HUES48 (cell line): ENCODE measurements at regions not wholly inside any gene's neighbourhood (a gene's known extent, or its start where the extent isn't known, plus 50 kb on each side); places are given as distances from the start of the nearest gene placed in this dataset.

ENCODE experiments used
- H3K27ac ChIP-seq: one replicate; pipeline ENCODE4 v1.7.0; 2013; ENCODE audit warnings: low read depth, low read length, inconsistent platforms
- H3K27me3 ChIP-seq: 2 replicates; pipeline ENCODE4 v1.6.1; 2013; ENCODE audit warnings: mild to moderate bottlenecking, low read length; ENCODE audit not compliant: control insufficient read depth, insufficient read depth
- H3K36me3 ChIP-seq: 2 replicates; pipeline ENCODE4 v1.6.1; 2013; ENCODE audit warnings: low read length; ENCODE audit not compliant: control insufficient read depth, insufficient read depth
- H3K4me1 ChIP-seq: 2 replicates; pipeline ENCODE4 v1.6.1; 2013; ENCODE audit warnings: mild to moderate bottlenecking, low read length; ENCODE audit not compliant: control insufficient read depth, insufficient read depth
- H3K4me3 ChIP-seq: 2 replicates; pipeline ENCODE4 v1.5.1; 2013; ENCODE audit warnings: mild to moderate bottlenecking, low read depth, low read length
- H3K9ac ChIP-seq: 2 replicates; pipeline ENCODE4 v1.6.1; 2013; ENCODE audit warnings: mild to moderate bottlenecking, low read depth, low read length, moderate library complexity
- H3K9me3 ChIP-seq: 2 replicates; pipeline ENCODE4 v1.6.1; 2013; ENCODE audit warnings: low read length; ENCODE audit not compliant: control insufficient read depth, insufficient read depth

DNA sequence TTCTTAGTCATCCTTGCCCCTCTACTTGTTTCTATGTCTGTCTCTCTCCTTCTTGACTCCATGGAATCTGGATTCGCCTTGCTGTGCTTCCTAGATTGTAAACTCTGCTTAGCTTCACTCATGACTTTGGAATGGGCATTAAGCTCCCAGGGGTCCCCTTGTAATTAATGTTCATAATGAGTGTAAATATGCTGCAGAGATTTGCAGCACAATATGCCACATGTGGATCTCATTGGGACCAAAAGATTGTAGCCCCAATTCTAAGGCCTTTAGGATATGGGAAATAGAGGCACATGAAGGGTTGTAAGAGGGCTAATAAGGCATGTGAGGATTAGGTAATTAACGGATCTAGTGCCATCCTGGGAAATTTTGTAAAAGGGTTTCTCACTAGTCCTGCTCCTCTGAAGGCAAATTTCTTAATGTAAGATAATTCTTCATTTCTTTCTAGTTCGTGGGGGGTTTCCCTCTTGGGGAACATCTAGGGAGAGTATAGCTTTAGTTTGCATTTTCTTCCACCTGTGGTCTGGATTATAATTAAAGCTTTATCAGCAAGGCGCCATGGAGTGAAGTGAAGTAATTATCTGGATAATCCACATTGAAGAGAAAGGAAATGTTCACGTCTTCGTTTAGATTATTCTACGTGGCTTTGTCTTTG, 659.2 kb upstream of the PLXNA2 start:
- H3K36me3 ChIP-seq = no peaks in the 10 kb centered on the region
- H3K4me1 ChIP-seq = no peaks in the 10 kb centered on the region

DNA sequence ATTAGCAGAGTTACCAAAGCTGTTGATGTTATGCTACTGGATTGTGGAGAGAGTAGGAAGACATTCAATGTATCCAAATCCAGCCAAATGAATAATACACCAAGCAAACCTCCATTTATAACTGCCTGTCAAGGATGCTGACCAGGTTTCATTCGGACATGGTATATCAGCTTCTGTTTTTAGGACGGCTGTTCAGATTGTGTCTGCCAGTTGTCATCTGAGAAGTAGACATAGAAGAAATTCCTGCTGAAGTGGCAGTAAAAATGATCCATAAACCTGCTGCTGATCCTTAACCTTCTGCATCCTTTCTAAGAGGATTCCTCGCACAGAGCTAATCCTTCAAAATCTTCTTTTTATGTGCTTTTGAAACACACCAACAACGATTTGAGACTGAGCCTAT, 663.6 kb upstream of the PLXNA2 start:
- Histone ChIP-seq H3K36me3 (no peaks in the 10 kb centered on the region), H3K9me3 (no peaks in the 10 kb centered on the region), H3K4me1 (no peaks in the 10 kb centered on the region), H3K4me3 (no peak overlapping the region), H3K27ac (no peak overlapping the region), H3K9ac (no peak overlapping the region), H3K27me3 (no peaks in the 10 kb centered on the region)

More for the DNA sequence above, 659.2 kb upstream of the PLXNA2 start:
- Histone ChIP-seq H3K27ac (no peak overlapping the region), H3K9me3 (no peaks in the 10 kb centered on the region), H3K4me3 (no peak overlapping the region), H3K9ac (no peak overlapping the region), H3K27me3 (no peaks in the 10 kb centered on the region)

DNA sequence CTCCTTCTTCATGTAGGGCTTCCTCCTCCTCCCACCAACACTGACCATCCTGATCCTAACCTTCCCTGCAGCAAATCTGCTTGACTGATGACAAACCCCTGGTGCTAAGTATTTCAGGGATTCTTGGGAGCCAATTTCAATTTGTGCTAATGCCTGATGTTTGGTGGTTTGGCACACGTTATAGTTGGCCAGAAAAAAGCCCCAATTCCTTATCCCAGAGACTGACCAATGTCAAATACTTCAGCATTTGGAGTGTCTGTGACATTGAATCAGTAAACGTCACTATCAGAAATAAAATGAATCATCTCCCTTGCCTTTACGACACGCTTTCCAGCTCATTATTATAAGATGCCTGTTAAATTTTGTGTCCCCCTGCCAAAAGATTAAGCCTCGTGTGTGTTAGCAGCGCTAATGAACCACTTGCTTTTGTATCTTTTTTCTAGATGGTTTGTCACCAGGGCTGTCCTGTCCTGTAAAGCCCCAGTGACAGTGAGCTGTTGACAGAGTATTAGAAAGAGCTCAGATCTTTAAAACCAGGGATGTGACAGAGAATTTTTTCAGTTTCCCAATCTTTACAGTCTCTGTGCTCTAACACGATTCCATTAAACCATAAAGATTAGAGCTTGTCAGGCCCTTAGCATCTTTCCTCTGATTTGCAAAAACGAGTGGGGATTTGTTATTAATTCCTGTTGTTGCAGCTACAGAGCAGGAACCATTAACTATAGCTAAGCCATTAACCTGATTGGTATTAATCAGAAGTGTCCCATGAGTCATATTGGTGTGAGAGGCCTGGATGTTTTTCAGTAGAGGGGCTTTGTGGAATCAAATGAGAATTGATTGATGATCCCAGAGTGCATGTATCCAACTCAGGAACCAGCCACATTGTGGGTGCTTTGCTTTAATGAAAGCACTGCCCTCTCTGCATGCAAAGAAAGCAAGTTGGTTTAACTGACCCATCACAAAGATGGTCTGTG, 665.1 kb upstream of the PLXNA2 start:
- Histone ChIP-seq H3K4me1 (no peaks in the 10 kb centered on the region), H3K4me3 (no peak overlapping the region), H3K27ac (no peak overlapping the region), H3K9me3 (no peaks in the 10 kb centered on the region), H3K36me3 (no peaks in the 10 kb centered on the region), H3K9ac (no peak overlapping the region), H3K27me3 (no peaks in the 10 kb centered on the region)

DNA sequence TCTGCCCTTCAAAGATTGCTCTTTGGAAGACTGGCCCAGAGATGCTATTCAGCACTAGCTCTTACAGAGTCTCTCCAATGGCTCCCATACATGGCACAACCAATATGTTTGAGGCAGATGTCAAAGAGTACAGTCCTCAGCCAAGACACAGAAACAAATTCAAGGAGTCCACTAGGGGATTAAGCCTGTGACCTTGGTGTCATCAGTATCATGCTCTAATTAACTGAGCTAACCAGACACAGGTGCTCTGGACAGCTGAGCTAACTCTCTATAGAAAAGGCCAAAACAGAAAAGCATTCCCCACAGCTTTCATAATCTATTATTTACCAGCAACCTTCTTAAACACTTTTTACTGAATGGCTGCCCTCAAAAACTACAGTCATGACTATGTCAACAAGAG, 666.0 kb upstream of the PLXNA2 start:
- H3K9ac ChIP-seq = no peak overlapping the region
- no peak overlapping the region for H3K4me3 ChIP-seq
- H3K9me3 ChIP-seq = no peaks in the 10 kb centered on the region
- no peaks in the 10 kb centered on the region for H3K4me1 ChIP-seq
- H3K27ac ChIP-seq = no peak overlapping the region
- no peaks in the 10 kb centered on the region for H3K36me3 ChIP-seq
- H3K27me3 ChIP-seq = no peaks in the 10 kb centered on the region

DNA sequence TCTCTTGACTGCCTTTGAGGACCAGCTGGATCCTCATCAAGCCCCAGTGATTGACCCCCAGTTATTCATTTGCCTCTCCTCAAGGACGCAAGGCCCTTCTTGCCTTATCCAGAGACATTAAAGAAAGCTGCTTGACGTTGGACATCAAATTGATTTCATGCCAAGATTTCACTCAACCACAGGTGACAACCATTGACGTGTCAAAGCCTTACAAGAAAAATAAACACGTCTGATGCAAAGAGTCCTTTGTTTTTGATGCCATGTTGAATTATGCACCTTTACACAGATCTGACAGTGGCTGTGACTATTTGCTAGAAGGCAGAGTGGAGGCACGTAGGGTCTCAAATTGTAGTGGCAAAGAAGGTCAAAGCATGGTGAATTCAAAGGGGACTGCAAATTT, 666.2 kb upstream of the CAMK1G start:
- Histone ChIP-seq H3K4me3 (no peak overlapping the region), H3K9ac (no peak overlapping the region), H3K9me3 (no peaks in the 10 kb centered on the region), H3K4me1 (no peaks in the 10 kb centered on the region), H3K36me3 (no peaks in the 10 kb centered on the region), H3K27me3 (no peaks in the 10 kb centered on the region), H3K27ac (no peak overlapping the region)

DNA sequence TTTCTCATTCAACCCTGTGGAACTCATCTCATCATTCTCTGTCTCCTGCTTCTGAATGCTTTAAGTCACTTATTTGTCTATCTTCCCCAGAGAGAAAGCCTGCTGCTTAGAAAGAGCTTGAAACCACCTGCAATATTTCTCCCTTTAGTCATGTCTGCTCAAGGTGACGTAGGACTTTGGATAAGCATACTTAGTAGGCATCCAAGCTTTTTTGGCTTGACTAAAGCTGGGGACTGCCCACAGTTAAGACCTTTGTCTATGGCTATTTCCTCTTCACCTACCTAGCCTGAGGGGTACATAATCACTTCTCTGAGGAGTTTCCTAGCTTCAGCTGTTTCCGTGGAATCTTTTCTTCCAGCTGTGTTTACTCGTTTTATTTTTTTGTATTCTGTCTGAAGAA, 665.8 kb upstream of the CAMK1G start:
- Histone ChIP-seq H3K9me3 (no peaks in the 10 kb centered on the region), H3K36me3 (no peaks in the 10 kb centered on the region), H3K27ac (no peak overlapping the region), H3K27me3 (no peaks in the 10 kb centered on the region), H3K4me1 (no peaks in the 10 kb centered on the region), H3K4me3 (no peak overlapping the region), H3K9ac (no peak overlapping the region)

DNA sequence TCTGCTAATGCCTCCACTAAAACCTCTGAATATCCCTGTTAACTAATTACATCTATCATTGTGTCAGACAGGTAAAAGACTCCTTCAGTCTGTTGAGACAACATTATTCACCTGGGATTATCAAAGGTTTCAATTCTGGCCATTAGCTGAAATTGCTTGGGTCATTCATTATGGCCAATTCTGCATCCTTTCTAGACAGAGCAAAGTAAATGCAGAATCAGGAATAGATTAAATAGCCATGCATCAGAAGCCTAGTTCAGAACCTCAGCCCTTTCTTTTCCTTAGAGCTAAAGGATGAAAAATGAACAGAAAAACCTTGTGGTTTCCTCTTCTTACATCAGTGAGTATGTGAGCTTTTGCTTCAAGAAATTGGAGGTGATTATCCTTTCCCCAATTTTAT, 665.4 kb upstream of the CAMK1G start:
- Histone ChIP-seq H3K9me3 (no peaks in the 10 kb centered on the region), H3K9ac (no peak overlapping the region), H3K36me3 (no peaks in the 10 kb centered on the region), H3K27me3 (no peaks in the 10 kb centered on the region), H3K4me1 (no peaks in the 10 kb centered on the region), H3K27ac (no peak overlapping the region), H3K4me3 (no peak overlapping the region)

DNA sequence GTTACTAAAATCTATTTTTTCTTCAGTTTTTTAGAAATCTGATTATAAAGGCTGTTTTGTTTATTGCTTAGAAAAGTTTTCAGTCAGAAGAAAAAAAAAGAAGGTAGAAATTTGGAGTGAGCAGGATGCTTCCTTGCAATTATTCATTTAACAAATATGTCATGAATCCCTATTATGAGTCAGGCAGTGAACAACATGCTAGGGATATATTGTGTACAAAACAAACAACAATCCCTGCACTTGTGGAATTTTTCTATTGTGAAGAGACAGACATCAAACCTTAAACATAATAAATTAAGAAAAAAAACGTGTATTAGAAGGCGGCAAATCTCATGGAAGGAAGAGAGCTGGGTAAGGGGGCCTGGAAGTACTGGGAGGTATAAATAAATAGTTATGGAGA, 664.1 kb upstream of the CAMK1G start:
- Histone ChIP-seq H3K27me3 (no peaks in the 10 kb centered on the region), H3K4me3 (no peak overlapping the region), H3K4me1 (no peaks in the 10 kb centered on the region), H3K9me3 (no peaks in the 10 kb centered on the region), H3K36me3 (no peaks in the 10 kb centered on the region), H3K27ac (no peak overlapping the region), H3K9ac (no peak overlapping the region)

DNA sequence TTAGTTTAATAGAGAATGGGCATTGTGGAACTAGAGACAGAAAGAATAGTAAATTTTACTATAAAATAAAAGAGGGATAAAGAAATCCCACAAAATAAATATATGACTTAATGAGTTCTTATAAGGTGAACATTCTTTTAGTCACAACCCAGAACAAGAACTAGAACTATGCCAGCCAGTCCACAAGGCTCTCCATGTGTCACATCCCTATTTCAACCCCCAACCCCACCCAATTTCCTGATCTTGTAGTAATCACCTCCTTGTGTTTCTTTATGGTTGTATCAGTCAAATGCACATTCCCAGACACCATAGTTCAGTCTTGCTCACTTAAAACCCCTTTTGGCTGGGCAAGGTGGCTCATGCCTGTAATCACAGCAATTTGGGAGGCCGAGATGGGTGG, 662.3 kb upstream of the CAMK1G start:
- Histone ChIP-seq H3K4me3 (no peak overlapping the region), H3K4me1 (no peaks in the 10 kb centered on the region), H3K9me3 (no peaks in the 10 kb centered on the region), H3K27ac (no peak overlapping the region), H3K36me3 (no peaks in the 10 kb centered on the region), H3K27me3 (no peaks in the 10 kb centered on the region), H3K9ac (no peak overlapping the region)

DNA sequence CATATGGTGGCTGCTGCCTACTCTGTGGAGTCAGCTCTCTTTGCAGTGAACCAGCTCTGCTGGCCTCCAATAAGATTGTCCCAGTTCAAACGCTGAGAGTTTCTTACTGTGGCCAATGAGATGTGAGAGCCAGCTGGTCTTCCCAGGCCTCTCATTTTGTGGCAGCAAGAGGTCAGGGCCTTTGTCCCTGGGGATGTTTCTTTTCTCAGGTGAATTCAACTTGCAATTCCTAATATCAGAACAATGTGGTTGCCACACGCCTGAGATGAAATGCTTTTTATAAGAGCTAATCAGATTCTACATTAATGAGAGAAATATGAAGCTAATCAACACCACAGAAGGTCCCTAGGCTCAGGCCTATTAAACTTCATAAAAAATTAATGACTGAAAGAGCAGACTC, 660.1 kb upstream of the CAMK1G start:
- Histone ChIP-seq H3K27me3 (no peaks in the 10 kb centered on the region), H3K36me3 (no peaks in the 10 kb centered on the region), H3K27ac (no peak overlapping the region)

DNA sequence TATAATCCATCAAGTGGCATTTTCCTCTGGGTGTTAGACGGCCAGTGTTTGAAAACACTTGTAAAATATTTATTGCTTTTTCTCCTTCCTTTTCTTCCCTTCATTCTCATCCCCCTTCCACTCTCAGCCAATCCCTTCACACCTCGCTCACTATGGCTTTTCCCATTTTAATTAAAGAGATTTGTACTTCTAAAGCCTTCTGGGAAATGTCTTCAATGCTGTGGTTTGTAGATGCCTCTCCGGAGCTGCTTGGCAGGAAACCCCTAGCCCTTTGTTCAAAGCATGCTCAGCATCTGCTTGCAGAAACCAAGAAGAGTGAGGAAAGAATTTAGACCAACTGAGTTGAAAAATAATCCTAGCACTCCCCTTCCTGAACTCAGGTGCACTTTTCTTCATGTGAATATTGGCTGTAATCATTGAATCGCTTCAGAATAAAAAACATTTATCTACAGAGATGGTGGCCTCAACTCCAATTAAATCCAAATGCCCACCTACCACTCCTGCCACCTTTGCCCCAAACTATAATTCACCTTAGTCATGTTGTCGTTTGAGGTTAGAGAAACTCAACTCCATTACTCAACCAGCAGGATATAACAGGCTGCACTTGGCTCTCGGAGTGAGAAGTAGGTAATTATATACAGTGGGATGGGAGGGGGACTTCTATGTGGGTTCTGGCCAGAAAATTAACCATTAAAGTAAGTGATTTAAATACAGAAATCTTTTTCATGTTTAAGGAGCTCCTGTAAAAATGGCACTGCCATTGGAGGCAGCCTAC, 659.4 kb upstream of the CAMK1G start:
- no peak overlapping the region for H3K4me3 ChIP-seq
- no peak overlapping the region for H3K9ac ChIP-seq
- no peaks in the 10 kb centered on the region for H3K27me3 ChIP-seq
- no peaks in the 10 kb centered on the region for H3K4me1 ChIP-seq
- H3K27ac ChIP-seq = no peak overlapping the region
- no peaks in the 10 kb centered on the region for H3K36me3 ChIP-seq
- no peaks in the 10 kb centered on the region for H3K9me3 ChIP-seq

More for the DNA sequence above, 660.1 kb upstream of the CAMK1G start:
- H3K4me3 ChIP-seq = no peak overlapping the region
- no peak overlapping the region for H3K9ac ChIP-seq
- no peaks in the 10 kb centered on the region for H3K9me3 ChIP-seq
- H3K4me1 ChIP-seq = no peaks in the 10 kb centered on the region
